Colonic mucosa (tissue), 4 donors: ENCODE measurements at regions not wholly inside any gene's neighbourhood (a gene's known extent, or its start where the extent isn't known, plus 50 kb on each side); places are given as distances from the start of the nearest gene placed in this dataset.
"Not testable (repeated sequence)": the region's sequence is repeated elsewhere in the genome, so short reads cannot be mapped to it uniquely, and the experiment has no call there.

Source experiments
- DNase-seq: peaks from one replicate; pipeline ENCODE4 v3.0.0-alpha.2; 2020
- H3K27ac ChIP-seq: fragments of 200-600 bp; one replicate; pipeline ENCODE4 v1.8.0; 2021
- H3K27me3 ChIP-seq: fragments of 200-600 bp; one replicate; pipeline ENCODE4 v1.8.0; 2021
- H3K36me3 ChIP-seq: fragments of 200-600 bp; one replicate; pipeline ENCODE4 v1.8.0; 2021
- H3K4me1 ChIP-seq: fragments of 200-600 bp; one replicate; pipeline ENCODE4 v1.8.0; 2021; ENCODE audit warnings: mild to moderate bottlenecking
- H3K4me3 ChIP-seq: fragments of 200-600 bp; one replicate; pipeline ENCODE4 v1.8.0; 2021
- H3K9ac ChIP-seq, 2 donors: one replicate each; pipeline ENCODE4 v1.7.0; 2013; ENCODE audit warnings: control low read depth in 2 of 2, low read depth in 2 of 2, low read length in 2 of 2
- H3K9me3 ChIP-seq: fragments of 200-600 bp; one replicate; pipeline ENCODE4 v1.8.0; 2021
- CTCF ChIP-seq: fragments of 200-600 bp; IDR thresholded peaks from one replicate; pipeline ENCODE4 v1.8.0; 2022; ENCODE audit warnings: antibody characterized with exemption, mild to moderate bottlenecking
- intact Hi-C: fragments of 100-400 bp; cut with DNase I; formaldehyde crosslinking; loops from one replicate; pipeline ENCODE4 v1.14.1; 2022
- donor health status: healthy.
- donor health status: DM: no; HTN: no; CAD: no.
- donor health status: DM: no; HTN: no; CAD: no.

- H3K9ac ChIP-seq = no peak overlapping the region
- no peaks in the 10 kb centered on the region for H3K27me3 ChIP-seq
- H3K36me3 ChIP-seq = no peaks in the 10 kb centered on the region
- intact Hi-C loops = no loop called here
- H3K27ac ChIP-seq = no peak overlapping the region
- H3K4me3 ChIP-seq = no peak overlapping the region
- DNase-seq = no peak
- no peak for TF ChIP-seq CTCF
- H3K9me3 ChIP-seq = no peaks in the 10 kb centered on the region
- H3K4me1 ChIP-seq = no peaks in the 10 kb centered on the region
Observed at GRCh38 chr11:115608976-115609375, 104.8 kb upstream of the CADM1 start.

- Histone ChIP-seq H3K4me1 (no peaks in the 10 kb centered on the region), H3K9me3 (no peaks in the 10 kb centered on the region), H3K27me3 (no peaks in the 10 kb centered on the region), H3K4me3 (no peak overlapping the region), H3K36me3 (no peaks in the 10 kb centered on the region), H3K27ac (no peak overlapping the region), H3K9ac (no peak overlapping the region)
- intact Hi-C loops = no loop called here
- no peak for DNase-seq
- no peak for TF ChIP-seq CTCF
Observed at GRCh38 chr11:115607621-115608221, 103.5 kb upstream of the CADM1 start.

- intact Hi-C loops = no loop called here
- Histone ChIP-seq H3K36me3 (no peaks in the 10 kb centered on the region), H3K27ac (no peak overlapping the region), H3K9ac (no peak overlapping the region), H3K27me3 (no peaks in the 10 kb centered on the region), H3K4me1 (no peaks in the 10 kb centered on the region), H3K9me3 (no peaks in the 10 kb centered on the region), H3K4me3 (no peak overlapping the region)
- no peak for TF ChIP-seq CTCF
- no peak for DNase-seq
Observed at GRCh38 chr11:115606498-115607220, 102.4 kb upstream of the CADM1 start.

GRCh38 chr11:115605871-115606497, 101.8 kb upstream of the CADM1 start:
- TF ChIP-seq CTCF = no peak
- H3K27me3 ChIP-seq = no peaks in the 10 kb centered on the region
- no peak overlapping the region for H3K27ac ChIP-seq
- H3K4me3 ChIP-seq = no peak overlapping the region
- intact Hi-C loops = no loop called here
- no peaks in the 10 kb centered on the region for H3K9me3 ChIP-seq
- DNase-seq = no peak
- no peak overlapping the region for H3K9ac ChIP-seq
- H3K4me1 ChIP-seq = no peaks in the 10 kb centered on the region
- no peaks in the 10 kb centered on the region for H3K36me3 ChIP-seq

- DNase-seq, intact Hi-C loops, H3K27me3 ChIP-seq, H3K4me1 ChIP-seq, H3K36me3 ChIP-seq, H3K9ac ChIP-seq, H3K4me3 ChIP-seq, H3K27ac ChIP-seq, H3K9me3 ChIP-seq: not testable (repeated sequence)
Observed at GRCh38 chr11:115605397-115605796, 101.2 kb upstream of the CADM1 start.

GRCh38 chr11:115599125-115599524, 94.9 kb upstream of the CADM1 start:
- Histone ChIP-seq H3K36me3 (no peaks in the 10 kb centered on the region), H3K27ac (no peak overlapping the region), H3K9ac (no peak overlapping the region), H3K27me3 (no peaks in the 10 kb centered on the region), H3K4me3 (no peak overlapping the region), H3K9me3 (no peaks in the 10 kb centered on the region), H3K4me1 (no peaks in the 10 kb centered on the region)
- intact Hi-C loops = no loop called here
- no peak for DNase-seq
- TF ChIP-seq CTCF = no peak
